ENCODE measurements at regions not wholly inside any gene's neighbourhood (a gene's known extent, or its start where the extent isn't known, plus 50 kb on each side); places are given as distances from the start of the nearest gene placed in this dataset.

GRCh38 chr3:14320219-14320618, 82.2 kb upstream of the SLC6A6 start:
- no peak for TF ChIP-seq CTCF (IDR thresholded peaks at IDR 0.05; ENCODE audit: low read length)
- TF ChIP-seq EZH2phosphoT487 (IDR thresholded peaks at IDR 0.05; ENCODE audit: low read length) = no peak

All from MM.1S (cell line).